ENCODE measurements at regions not wholly inside any gene's neighbourhood (a gene's known extent, or its start where the extent isn't known, plus 50 kb on each side); places are given as distances from the start of the nearest gene placed in this dataset.
"Not testable (repeated sequence)": the region's sequence is repeated elsewhere in the genome, so short reads cannot be mapped to it uniquely, and the experiment has no call there.

- no peaks in the 10 kb centered on the region for H3K27me3 Mint-ChIP-seq
- H3K4me1 Mint-ChIP-seq (ENCODE audit: low read depth in 2 of 2) = no peaks in the 10 kb centered on the region
- DNase-seq (no peak), ATAC-seq (replicated peaks) (no peak)
- H3K27ac Mint-ChIP-seq = no peak overlapping the region
- no peaks in the 10 kb centered on the region for H3K36me3 Mint-ChIP-seq (ENCODE audit: insufficient read depth)
- H3K9me3 Mint-ChIP-seq = peaks cover 6 to 25% of the 10 kb centered on the region in 2 donors
- H3K4me3 Mint-ChIP-seq = no peak overlapping the region
These were observed 612.4 kb upstream of the ZFP42 start for GRCh38 chr4:187383181-187383580.

- Mint-ChIP-seq H3K9me3 (peaks cover 3 to 16% of the 10 kb centered on the region in 2 donors), H3K4me3 (no peak overlapping the region), H3K27ac (no peak overlapping the region), H3K36me3 (ENCODE audit: insufficient read depth) (no peaks in the 10 kb centered on the region), H3K4me1 (ENCODE audit: low read depth in 2 of 2) (no peaks in the 10 kb centered on the region), H3K27me3 (no peaks in the 10 kb centered on the region)
- DNase-seq = no peak
- no peak for ATAC-seq (replicated peaks)
These were observed 607.8 kb upstream of the ZFP42 start for GRCh38 chr4:187387739-187388138.

DNA sequence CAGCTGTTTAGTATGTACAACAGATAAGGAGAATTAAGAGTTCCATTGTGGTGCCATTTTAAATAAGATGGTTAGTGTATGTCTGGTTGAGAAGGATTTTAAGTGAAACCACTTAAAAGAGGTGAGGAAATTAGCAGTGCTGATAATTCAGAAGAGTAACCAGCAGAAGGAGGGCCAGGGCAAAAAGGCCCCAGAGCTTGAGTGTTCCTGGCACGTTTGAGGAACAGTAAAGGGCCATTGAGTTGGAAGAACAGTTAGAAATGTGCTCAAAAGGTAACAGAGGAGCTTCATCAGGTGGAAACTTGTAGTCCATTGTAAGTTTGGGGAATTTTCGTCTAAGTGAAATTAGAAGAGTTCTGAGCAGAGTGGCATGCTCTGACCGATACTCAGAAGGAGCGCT is 606.2 kb upstream of the ZFP42 start:
- no peak overlapping the region for H3K27ac Mint-ChIP-seq
- no peaks in the 10 kb centered on the region for H3K4me1 Mint-ChIP-seq (ENCODE audit: low read depth in 2 of 2)
- DNase-seq (no peak), ATAC-seq (replicated peaks) (no peak)
- no peaks in the 10 kb centered on the region for H3K27me3 Mint-ChIP-seq
- H3K9me3 Mint-ChIP-seq = peaks cover under 1 to 6% of the 10 kb centered on the region in 2 donors
- H3K36me3 Mint-ChIP-seq (ENCODE audit: insufficient read depth) = no peaks in the 10 kb centered on the region
- no peak overlapping the region for H3K4me3 Mint-ChIP-seq

DNA sequence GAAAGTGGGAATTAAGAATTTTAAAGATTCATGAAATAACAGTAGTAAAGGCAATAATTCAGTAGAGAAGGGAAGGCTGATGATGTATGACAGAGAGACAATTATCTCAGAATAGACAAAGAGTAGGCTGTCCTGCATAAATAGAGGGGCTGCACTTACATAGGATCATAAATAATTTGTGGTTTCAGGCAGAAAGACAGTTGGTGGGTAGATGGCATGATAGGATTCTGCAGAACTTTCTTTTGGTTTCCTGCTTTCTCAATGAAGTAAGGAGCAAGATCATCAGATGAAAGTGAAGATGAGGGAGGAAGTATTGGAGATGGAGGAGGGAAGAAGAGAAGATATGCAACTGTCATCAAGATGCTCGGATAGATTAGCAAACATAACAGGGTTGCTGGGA is 604.9 kb upstream of the ZFP42 start:
- peaks cover 4 to 12% of the 10 kb centered on the region in 2 donors for H3K9me3 Mint-ChIP-seq
- H3K27me3 Mint-ChIP-seq = no peaks in the 10 kb centered on the region
- H3K4me3 Mint-ChIP-seq = no peak overlapping the region
- H3K27ac Mint-ChIP-seq = no peak overlapping the region
- no peaks in the 10 kb centered on the region for H3K36me3 Mint-ChIP-seq (ENCODE audit: insufficient read depth)
- ATAC-seq (replicated peaks) (no peak), DNase-seq (no peak)
- H3K4me1 Mint-ChIP-seq (ENCODE audit: low read depth in 2 of 2) = no peaks in the 10 kb centered on the region

GRCh38 chr4:187393531-187394344 is 601.8 kb upstream of the ZFP42 start:
- Mint-ChIP-seq H3K4me1 (ENCODE audit: low read depth in 2 of 2) (no peaks in the 10 kb centered on the region), H3K36me3 (ENCODE audit: insufficient read depth) (no peaks in the 10 kb centered on the region), H3K27ac (no peak overlapping the region), H3K4me3 (no peak overlapping the region), H3K9me3 (peaks cover 5 to 14% of the 10 kb centered on the region in 2 donors), H3K27me3 (no peaks in the 10 kb centered on the region)
- ATAC-seq (replicated peaks) = no peak
- DNase-seq = no peak

DNA sequence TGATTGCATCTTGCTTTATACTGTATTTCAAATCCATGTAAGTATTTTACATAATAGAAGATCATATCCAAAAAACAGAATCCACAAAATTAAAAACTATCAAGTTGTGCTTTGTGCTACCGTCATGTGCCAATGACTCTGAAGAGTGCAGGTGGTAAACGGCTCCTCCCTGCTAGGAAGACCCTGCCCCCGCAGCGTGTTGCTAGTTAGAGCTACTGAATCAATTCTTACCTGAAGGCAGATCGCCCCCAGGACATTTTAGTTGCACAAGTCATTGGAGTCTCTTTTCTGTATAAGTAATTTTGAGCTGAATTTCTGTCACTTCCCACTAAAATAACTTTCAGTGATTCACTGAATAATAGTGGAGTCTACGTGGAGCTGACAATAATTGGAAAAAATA is 599.5 kb upstream of the ZFP42 start:
- peaks cover 12 to 36% of the 10 kb centered on the region in 2 donors for H3K9me3 Mint-ChIP-seq
- H3K4me1 Mint-ChIP-seq (ENCODE audit: low read depth in 2 of 2) = no peaks in the 10 kb centered on the region
- no peak for DNase-seq
- no peak for ATAC-seq (replicated peaks)
- H3K27ac Mint-ChIP-seq = no peak overlapping the region
- no peak overlapping the region for H3K4me3 Mint-ChIP-seq
- no peaks in the 10 kb centered on the region for H3K36me3 Mint-ChIP-seq (ENCODE audit: insufficient read depth)
- H3K27me3 Mint-ChIP-seq = no peaks in the 10 kb centered on the region

GRCh38 chr4:187408447-187408846 is 587.1 kb upstream of the ZFP42 start:
- peaks cover 8 to 36% of the 10 kb centered on the region in 2 donors for H3K9me3 Mint-ChIP-seq
- H3K36me3 Mint-ChIP-seq (ENCODE audit: insufficient read depth); DNase-seq; H3K27ac Mint-ChIP-seq; H3K27me3 Mint-ChIP-seq; H3K4me3 Mint-ChIP-seq; H3K4me1 Mint-ChIP-seq (ENCODE audit: low read depth in 2 of 2); ATAC-seq (replicated peaks): not testable (repeated sequence)

GRCh38 chr4:187413564-187414358 is 581.8 kb upstream of the ZFP42 start:
- Mint-ChIP-seq H3K4me3 (no peak overlapping the region), H3K4me1 (ENCODE audit: low read depth in 2 of 2) (no peaks in the 10 kb centered on the region), H3K36me3 (ENCODE audit: insufficient read depth) (no peaks in the 10 kb centered on the region), H3K27me3 (no peaks in the 10 kb centered on the region), H3K27ac (no peak overlapping the region), H3K9me3 (peaks cover 1 to 4% of the 10 kb centered on the region in 2 donors)
- ATAC-seq (replicated peaks) (no peak), DNase-seq (no peak)

- Mint-ChIP-seq H3K27me3 (no peaks in the 10 kb centered on the region), H3K27ac (no peak overlapping the region)
These were observed 580.9 kb upstream of the ZFP42 start for GRCh38 chr4:187414716-187415115.

DNA sequence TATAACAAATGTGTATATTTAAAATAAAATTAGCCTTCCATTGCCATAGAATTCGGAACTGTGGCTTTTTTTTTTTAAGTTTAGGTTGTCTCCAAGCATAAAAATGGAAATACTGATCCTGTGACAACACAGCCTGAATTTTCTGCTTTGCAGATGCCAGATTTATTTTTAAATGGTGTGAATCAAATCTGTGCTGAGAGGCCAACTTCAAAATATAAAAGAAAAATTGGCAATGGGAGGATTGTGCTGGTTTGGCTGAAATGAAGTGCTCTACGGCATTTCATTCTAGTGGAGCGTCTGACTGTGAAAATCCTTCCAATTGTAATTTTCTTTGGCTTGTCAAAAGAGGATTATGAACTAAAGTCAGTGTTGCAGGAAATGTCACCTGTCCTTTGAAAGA is 580.3 kb upstream of the ZFP42 start:
- H3K27me3 Mint-ChIP-seq = no peaks in the 10 kb centered on the region
- H3K4me1 Mint-ChIP-seq (ENCODE audit: low read depth in 2 of 2) = no peaks in the 10 kb centered on the region
- DNase-seq (no peak), ATAC-seq (replicated peaks) (no peak)
- no peaks in the 10 kb centered on the region for H3K36me3 Mint-ChIP-seq (ENCODE audit: insufficient read depth)
- peaks cover 4 to 8% of the 10 kb centered on the region in 2 donors for H3K9me3 Mint-ChIP-seq
- H3K4me3 Mint-ChIP-seq = no peak overlapping the region
- no peak overlapping the region for H3K27ac Mint-ChIP-seq

More at GRCh38 chr4:187414716-187415115, 580.9 kb upstream of the ZFP42 start:
- peaks cover 4 to 8% of the 10 kb centered on the region in 2 donors for H3K9me3 Mint-ChIP-seq
- H3K4me3 Mint-ChIP-seq = no peak overlapping the region
- ATAC-seq (replicated peaks) (no peak), DNase-seq (no peak)
- H3K36me3 Mint-ChIP-seq (ENCODE audit: insufficient read depth) = no peaks in the 10 kb centered on the region
- H3K4me1 Mint-ChIP-seq (ENCODE audit: low read depth in 2 of 2) = no peaks in the 10 kb centered on the region

- Mint-ChIP-seq H3K27me3 (no peaks in the 10 kb centered on the region), H3K4me1 (ENCODE audit: low read depth in 2 of 2) (no peaks in the 10 kb centered on the region), H3K4me3 (no peak overlapping the region), H3K36me3 (ENCODE audit: insufficient read depth) (no peaks in the 10 kb centered on the region), H3K27ac (no peak overlapping the region), H3K9me3 (peaks cover 4 to 8% of the 10 kb centered on the region in 2 donors)
- no peak for ATAC-seq (replicated peaks)
- no peak for DNase-seq
These were observed 579.4 kb upstream of the ZFP42 start for GRCh38 chr4:187416216-187416615.

GRCh38 chr4:187417721-187418120 is 577.9 kb upstream of the ZFP42 start:
- Mint-ChIP-seq H3K4me3 (no peak overlapping the region), H3K36me3 (ENCODE audit: insufficient read depth) (no peaks in the 10 kb centered on the region), H3K9me3 (peaks cover 4 to 8% of the 10 kb centered on the region in 2 donors), H3K27me3 (no peaks in the 10 kb centered on the region), H3K27ac (no peak overlapping the region), H3K4me1 (ENCODE audit: low read depth in 2 of 2) (no peaks in the 10 kb centered on the region)
- ATAC-seq (replicated peaks) = no peak
- no peak for DNase-seq

DNA sequence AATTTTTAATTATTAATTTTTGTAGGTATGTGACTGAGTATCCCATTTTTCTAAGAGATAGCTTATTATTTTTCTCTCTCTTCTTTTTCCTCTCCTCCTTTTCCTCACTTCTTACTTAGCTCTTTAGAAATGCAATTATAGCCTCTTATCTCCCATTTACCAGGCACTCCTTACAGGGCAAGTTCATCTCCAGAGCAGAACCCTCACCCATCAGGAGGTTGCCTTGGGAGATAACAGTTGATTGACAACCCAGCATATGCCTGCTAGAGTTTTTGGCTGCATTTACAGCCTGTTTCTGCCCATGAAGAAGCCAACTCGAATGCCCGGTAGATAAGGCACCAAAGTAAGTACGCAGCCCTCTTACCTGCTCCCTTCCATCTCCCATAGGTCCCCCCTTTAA is 572.9 kb upstream of the ZFP42 start:
- no peak overlapping the region for H3K27ac Mint-ChIP-seq
- no peaks in the 10 kb centered on the region for H3K36me3 Mint-ChIP-seq (ENCODE audit: insufficient read depth)
- no peak for DNase-seq
- H3K4me1 Mint-ChIP-seq (ENCODE audit: low read depth in 2 of 2) = no peaks in the 10 kb centered on the region
- peaks cover 5 to 17% of the 10 kb centered on the region in 2 donors for H3K9me3 Mint-ChIP-seq
- H3K27me3 Mint-ChIP-seq = no peaks in the 10 kb centered on the region
- no peak overlapping the region for H3K4me3 Mint-ChIP-seq
- no peak for ATAC-seq (replicated peaks)

- no peak for ATAC-seq (replicated peaks)
- H3K27ac Mint-ChIP-seq = no peak overlapping the region
- no peak overlapping the region for H3K4me3 Mint-ChIP-seq
- no peaks in the 10 kb centered on the region for H3K4me1 Mint-ChIP-seq (ENCODE audit: low read depth in 2 of 2)
- DNase-seq = no peak
- H3K36me3 Mint-ChIP-seq (ENCODE audit: insufficient read depth) = no peaks in the 10 kb centered on the region
- H3K27me3 Mint-ChIP-seq = no peaks in the 10 kb centered on the region
- peaks cover 6 to 18% of the 10 kb centered on the region in 2 donors for H3K9me3 Mint-ChIP-seq
These were observed 570.9 kb upstream of the ZFP42 start for GRCh38 chr4:187424636-187425035.
